K562 (cell line): ENCODE measurements at regions not wholly inside any gene's neighbourhood (a gene's known extent, or its start where the extent isn't known, plus 50 kb on each side); places are given as distances from the start of the nearest gene placed in this dataset.

Experiments
- ATAC-seq: fragments of 200-7000 bp; cut with Tn5 transposase; 3 replicates; pipeline ENCODE4 v1.9.1; 2020; ENCODE audit warnings: moderate library complexity
- BruUV-seq: library from RNA; stranded (reverse); fragments of 400-500 nt; replicated peaks from 2 replicates; lab custom pipeline; 2021; lab: Mats Ljungman, UMichigan
- CTCF ChIA-PET: fragments of 300-600 bp; formaldehyde crosslinking; extraction: SDS; loops from one replicate; lab custom pipeline; 2021; ENCODE audit warnings: low intra/inter-chr PET ratio; lab: Yijun Ruan, JAX
- POLR2A ChIA-PET: fragments of 300-600, 350-650 bp; sonication (Branson Sonifier 250); formaldehyde crosslinking; extraction: SDS; loops from one replicate; lab custom pipeline; 2021; ENCODE audit warnings: antibody characterized with exemption, inconsistent platforms; lab: Yijun Ruan, JAX
- DNase-seq, 4 experiments: peaks; one replicate each; pipeline versions ENCODE4 v3.0.0 to v3.0.0-alpha.2; 2011 to 2018; ENCODE audit warnings: low spot score in 3 of 4, mixed read lengths in 3 of 4; ENCODE audit errors: extremely low read depth in 1 of 4
- FAIRE-seq: peaks from 2 replicates; lab custom pipeline; 2011; peaks lifted over from hg19 to GRCh38; lab: Jason Lieb, UNC
- H2AFZ ChIP-seq: 2 replicates; pipeline ENCODE4 v1.6.0; 2011; ENCODE audit warnings: low read depth, low read length, control low read depth, inconsistent platforms
- H3K27ac ChIP-seq: fragments of 200-600 bp; 3 replicates; pipeline ENCODE4 v1.8.0; 2011; ENCODE audit warnings: low read depth, mild to moderate bottlenecking, control low read depth, inconsistent platforms, low read length, moderate library complexity, mixed read lengths; ENCODE audit errors: extremely low read depth
- H3K27me3 ChIP-seq, 2 experiments: fragments of 300-600 bp in 1 of 2; 2 replicates in 1 of 2; 3 replicates in 1 of 2; pipeline versions ENCODE4 v1.6.0 to v1.8.0; 2011; ENCODE audit warnings: inconsistent platforms in 2 of 2, low read length in 2 of 2, mild to moderate bottlenecking in 1 of 2, mixed read lengths in 1 of 2, moderate library complexity in 1 of 2; ENCODE audit not compliant: control insufficient read depth in 2 of 2, insufficient read depth in 2 of 2
- H3K36me3 ChIP-seq: fragments of 300-600 bp; 3 replicates; pipeline ENCODE4 v1.8.0; 2011; ENCODE audit warnings: mild to moderate bottlenecking, low read length, inconsistent platforms; ENCODE audit not compliant: control insufficient read depth, insufficient read depth
- H3K4me1 ChIP-seq, 2 experiments: fragments of 200-600 bp in 1 of 2; replicated peaks in 1 of 2; 2 replicates in 1 of 2; 3 replicates in 1 of 2; pipeline versions ENCODE4 v1.5.1 to v1.8.0; 2011; ENCODE audit warnings: inconsistent platforms in 2 of 2, low read length in 2 of 2, mild to moderate bottlenecking in 1 of 2, mixed read lengths in 1 of 2, moderate library complexity in 1 of 2; ENCODE audit not compliant: control insufficient read depth in 2 of 2, insufficient read depth in 2 of 2
- H3K4me2 ChIP-seq: 2 replicates; pipeline ENCODE4 v1.6.1; 2011; ENCODE audit warnings: low read length, control low read depth, inconsistent platforms, mixed read lengths; ENCODE audit not compliant: insufficient read depth
- H3K4me3 ChIP-seq: fragments of 200-600 bp; sonication (generic), shearing (Covaris generic); 2 replicates; pipeline ENCODE4 v1.5.1; 2016; ENCODE audit warnings: control low read depth, inconsistent platforms
- H3K79me2 ChIP-seq: fragments of 200-600 bp; 3 replicates; pipeline ENCODE4 v1.8.0; 2011; ENCODE audit warnings: low read length, inconsistent platforms; ENCODE audit not compliant: control insufficient read depth, insufficient read depth
- H3K9ac ChIP-seq, 2 experiments: 2 replicates each; pipeline versions ENCODE4 v1.6.0 to v1.6.1; 2011; ENCODE audit warnings: low read depth in 2 of 2, low read length in 2 of 2, control low read depth in 1 of 2, inconsistent platforms in 1 of 2, mild to moderate bottlenecking in 1 of 2, mixed read lengths in 1 of 2; ENCODE audit not compliant: insufficient read depth in 1 of 2
- H3K9me1 ChIP-seq: one replicate; pipeline ENCODE4 v1.6.0; 2011; ENCODE audit warnings: inconsistent platforms, mild to moderate bottlenecking, low read length, moderate library complexity; ENCODE audit not compliant: control insufficient read depth, insufficient read depth
- H3K9me3 ChIP-seq: replicated peaks from 2 replicates; pipeline ENCODE4 v1.5.1; 2011; ENCODE audit warnings: low read depth, low read length, inconsistent platforms; ENCODE audit not compliant: control insufficient read depth, insufficient read depth
- H4K20me1 ChIP-seq: replicated peaks from 2 replicates; pipeline ENCODE4 v1.6.1; 2011; ENCODE audit warnings: low read length, inconsistent platforms, mixed read lengths; ENCODE audit not compliant: control insufficient read depth, insufficient read depth
- BHLHE40 ChIP-seq: IDR thresholded peaks from 2 replicates; pipeline ENCODE4 v1.6.1; 2011; ENCODE audit warnings: low read length, improper control_type of control experiment
- FOXP1 ChIP-seq: sonication (generic); formaldehyde crosslinking; IDR thresholded peaks from 2 replicates; pipeline ENCODE4 v1.8.0; 2022; ENCODE audit warnings: mild to moderate bottlenecking, missing genetic modification reagents
- JUNB ChIP-seq: fragments of 450-650 bp; formaldehyde crosslinking; conservative IDR thresholded peaks from 2 replicates; pipeline ENCODE4 v1.4.0; 2020; ENCODE audit warnings: mild to moderate bottlenecking
- KDM2B ChIP-seq: fragments of 250-450 bp; sonication (Bioruptor Pico); IDR thresholded peaks from 2 replicates; pipeline ENCODE4 v1.8.0; 2021; ENCODE audit warnings: mild to moderate bottlenecking, moderate library complexity
- MAX ChIP-seq: sonication (generic); formaldehyde crosslinking; IDR thresholded peaks from 2 replicates; pipeline ENCODE4 v1.9.0; 2022; ENCODE audit warnings: mild to moderate bottlenecking, missing genetic modification reagents
- POLR2AphosphoS5 ChIP-seq: IDR thresholded peaks from 2 replicates; pipeline ENCODE4 v1.6.1; 2011; ENCODE audit warnings: mild to moderate bottlenecking, low read depth, low read length, moderate library complexity; ENCODE audit not compliant: control insufficient read depth, insufficient read depth
- RFX5 ChIP-seq: IDR thresholded peaks from 2 replicates; pipeline ENCODE4 v1.6.1; 2011; ENCODE audit warnings: low read depth, mild to moderate bottlenecking, improper control_type of control experiment, low read length
- TRIM25 ChIP-seq: fragments of 450-650 bp; IDR thresholded peaks from 2 replicates; pipeline ENCODE4 v1.7.0; 2016; ENCODE audit warnings: borderline replicate concordance
- ZBTB12 ChIP-seq: fragments of 250-450 bp; sonication (Bioruptor Pico); IDR thresholded peaks from 2 replicates; pipeline ENCODE4 v1.4.0; 2020
- ZFP1 ChIP-seq: fragments of 450-650 bp; formaldehyde crosslinking; IDR thresholded peaks from 2 replicates; pipeline ENCODE4 v1.4.0; 2020; ENCODE audit warnings: mild to moderate bottlenecking, mixed read lengths
- ZNF609 ChIP-seq: sonication (generic); formaldehyde crosslinking; IDR thresholded peaks from 2 replicates; pipeline ENCODE4 v1.8.1; 2023; ENCODE audit warnings: missing genetic modification reagents, mild to moderate bottlenecking, borderline replicate concordance
- in situ Hi-C: fragments of 300-500 bp; cut with MboI; formaldehyde crosslinking; loops from 4 replicates; pipeline ENCODE4 v1.15.0; 2018; ENCODE audit warnings: inconsistent platforms, mixed read lengths
- intact Hi-C: fragments of 100-400 bp; cut with micrococcal nuclease; formaldehyde crosslinking; loops from 2 replicates; pipeline ENCODE4 v1.14.2; 2022

GRCh38 chr7:127485482-127485881 is 93.0 kb upstream of the ZNF800 start:
- intact Hi-C loops = no loop called here
- FAIRE-seq (no peak), DNase-seq (no peak), ATAC-seq (no peak)
- H3K9me3 ChIP-seq = no peaks in the 10 kb centered on the region
- H4K20me1 ChIP-seq = no peaks in the 10 kb centered on the region
- ChIA-PET POLR2A (no interaction called here), CTCF (no interaction called here)
- TF ChIP-seq JUNB (no peak), ZFP1 (no peak), ZBTB12 (CRISPR knock-in tag) (no peak), RFX5 (no peak), ZNF609 (no peak), TRIM25 (no peak), BHLHE40 (no peak), MAX (CRISPR knock-in tag) (no peak), POLR2AphosphoS5 (no peak), FOXP1 (CRISPR knock-in tag) (no peak), KDM2B (no peak)
- H3K4me1 ChIP-seq = no peaks in the 10 kb centered on the region
- H3K4me3 ChIP-seq = no peak overlapping the region
- H3K9ac ChIP-seq = no peak overlapping the region
- no peaks in the 10 kb centered on the region for H3K27me3 ChIP-seq
- no peak overlapping the region for H2AFZ ChIP-seq
- no peaks in the 10 kb centered on the region for H3K79me2 ChIP-seq
- no TSS peak for BruUV-seq
- in situ Hi-C loops = no loop called here
- no peaks in the 10 kb centered on the region for H3K9me1 ChIP-seq
- no peak overlapping the region for H3K27ac ChIP-seq
- no peak overlapping the region for H3K4me2 ChIP-seq
- H3K36me3 ChIP-seq = no peaks in the 10 kb centered on the region
